Brain microvascular endothelial cell (primary cell): ENCODE measurements at regions not wholly inside any gene's neighbourhood (a gene's known extent, or its start where the extent isn't known, plus 50 kb on each side); places are given as distances from the start of the nearest gene placed in this dataset.

Experiments
- DNase-seq: peaks from one replicate; pipeline ENCODE4 v3.0.0-alpha.2; 2020
- H3K27ac ChIP-seq: fragments of 250-450 bp; sonication (Bioruptor Pico); 2 replicates; pipeline ENCODE4 v1.5.1; 2020; ENCODE audit warnings: mild to moderate bottlenecking, moderate library complexity
- H3K27me3 ChIP-seq: fragments of 250-450 bp; sonication (Bioruptor Pico); replicated peaks from 2 replicates; pipeline ENCODE4 v1.5.1; 2020; ENCODE audit warnings: mild to moderate bottlenecking
- H3K36me3 ChIP-seq: fragments of 250-450 bp; sonication (Bioruptor Pico); replicated peaks from 2 replicates; pipeline ENCODE4 v1.5.1; 2020; ENCODE audit warnings: mild to moderate bottlenecking
- H3K4me3 ChIP-seq: 2 replicates; pipeline ENCODE4 v1.5.1; 2011; ENCODE audit warnings: low read depth, mild to moderate bottlenecking, control low read depth, low read length, moderate library complexity
- CTCF ChIP-seq: IDR thresholded peaks from 2 replicates; pipeline ENCODE4 v1.5.1; 2011; ENCODE audit warnings: low read depth, mild to moderate bottlenecking, moderate library complexity, low read length, control low read depth, inconsistent platforms; ENCODE audit errors: missing control alignments
- in situ Hi-C: cut with HindIII; loops from 2 replicates; pipeline ENCODE4 v1.10.0; 2017; ENCODE audit warnings: low sequenced_read_pairs, low pct_ligation_motif_present

GRCh38 chr5:96285823-96286222 lies 147.2 kb downstream of the PCSK1 start:
- in situ Hi-C loops = no loop called here
- Histone ChIP-seq H3K27ac (no peak overlapping the region), H3K4me3 (no peak overlapping the region), H3K36me3 (no peaks in the 10 kb centered on the region), H3K27me3 (no peaks in the 10 kb centered on the region)
- TF ChIP-seq CTCF = no peak
- no peak for DNase-seq

- in situ Hi-C loops = no loop called here
- no peaks in the 10 kb centered on the region for H3K27me3 ChIP-seq
These were observed 148.2 kb downstream of the PCSK1 start for GRCh38 chr5:96284727-96285389.

GRCh38 chr5:96283589-96283988 lies 149.5 kb downstream of the PCSK1 start:
- H3K27me3 ChIP-seq = no peaks in the 10 kb centered on the region
- DNase-seq = no peak
- no peak for TF ChIP-seq CTCF
- in situ Hi-C loops = no loop called here
- H3K4me3 ChIP-seq = no peak overlapping the region
- no peaks in the 10 kb centered on the region for H3K36me3 ChIP-seq
- no peak overlapping the region for H3K27ac ChIP-seq

More at GRCh38 chr5:96284727-96285389, 148.2 kb downstream of the PCSK1 start:
- H3K36me3 ChIP-seq = no peaks in the 10 kb centered on the region
- no peak overlapping the region for H3K4me3 ChIP-seq
- TF ChIP-seq CTCF = no peak
- no peak for DNase-seq
- no peak overlapping the region for H3K27ac ChIP-seq

GRCh38 chr5:96282020-96282419 lies 151.0 kb downstream of the PCSK1 start:
- no peaks in the 10 kb centered on the region for H3K36me3 ChIP-seq
- no peaks in the 10 kb centered on the region for H3K27me3 ChIP-seq
- in situ Hi-C loops = no loop called here
- no peak for TF ChIP-seq CTCF
- H3K4me3 ChIP-seq = no peak overlapping the region
- H3K27ac ChIP-seq = no peak overlapping the region
- DNase-seq = no peak

- no peak overlapping the region for H3K27ac ChIP-seq
- H3K4me3 ChIP-seq = no peak overlapping the region
- in situ Hi-C loops = no loop called here
- TF ChIP-seq CTCF = no peak
- no peaks in the 10 kb centered on the region for H3K36me3 ChIP-seq
- no peaks in the 10 kb centered on the region for H3K27me3 ChIP-seq
- no peak for DNase-seq
These were observed 152.1 kb downstream of the PCSK1 start for GRCh38 chr5:96280946-96281393.
